ENCODE measurements at regions not wholly inside any gene's neighbourhood (a gene's known extent, or its start where the extent isn't known, plus 50 kb on each side); places are given as distances from the start of the nearest gene placed in this dataset.

- no peaks in the 10 kb centered on the region for H3K79me2 ChIP-seq (ENCODE audit: control insufficient read depth, insufficient read depth, low read length)
- no peak for DNase-seq (ENCODE audit: low read depth in 2 of 2)
- no peak overlapping the region for H3K4me2 ChIP-seq (ENCODE audit: extremely low read depth, insufficient read depth, low read length)
- no peaks in the 10 kb centered on the region for H4K20me1 ChIP-seq (ENCODE audit: control insufficient read depth, extremely low read depth, insufficient read depth, low read length)
- no peak overlapping the region for H3K27ac ChIP-seq (ENCODE audit: insufficient read depth, low read length)
- no peaks in the 10 kb centered on the region for H3K9me3 ChIP-seq (ENCODE audit: control insufficient read depth, insufficient read depth, low read depth, low read length)
- TF ChIP-seq EZH2 (IDR thresholded peaks at IDR 0.05; ENCODE audit: low read length, missing control alignments): no peak
- TF ChIP-seq, protein P1, sequence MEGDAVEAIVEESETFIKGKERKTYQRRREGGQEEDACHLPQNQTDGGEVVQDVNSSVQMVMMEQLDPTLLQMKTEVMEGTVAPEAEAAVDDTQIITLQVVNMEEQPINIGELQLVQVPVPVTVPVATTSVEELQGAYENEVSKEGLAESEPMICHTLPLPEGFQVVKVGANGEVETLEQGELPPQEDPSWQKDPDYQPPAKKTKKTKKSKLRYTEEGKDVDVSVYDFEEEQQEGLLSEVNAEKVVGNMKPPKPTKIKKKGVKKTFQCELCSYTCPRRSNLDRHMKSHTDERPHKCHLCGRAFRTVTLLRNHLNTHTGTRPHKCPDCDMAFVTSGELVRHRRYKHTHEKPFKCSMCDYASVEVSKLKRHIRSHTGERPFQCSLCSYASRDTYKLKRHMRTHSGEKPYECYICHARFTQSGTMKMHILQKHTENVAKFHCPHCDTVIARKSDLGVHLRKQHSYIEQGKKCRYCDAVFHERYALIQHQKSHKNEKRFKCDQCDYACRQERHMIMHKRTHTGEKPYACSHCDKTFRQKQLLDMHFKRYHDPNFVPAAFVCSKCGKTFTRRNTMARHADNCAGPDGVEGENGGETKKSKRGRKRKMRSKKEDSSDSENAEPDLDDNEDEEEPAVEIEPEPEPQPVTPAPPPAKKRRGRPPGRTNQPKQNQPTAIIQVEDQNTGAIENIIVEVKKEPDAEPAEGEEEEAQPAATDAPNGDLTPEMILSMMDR (conservative IDR thresholded peaks at IDR 0.05 in 1 of 2, IDR thresholded peaks at IDR 0.05 in 1 of 2; ENCODE audit: low read depth in 1 of 2, low read length in 2 of 2): no peak
- no peak overlapping the region for H3K9ac ChIP-seq (ENCODE audit: insufficient read depth, low read length)
- no peak overlapping the region for H3K4me3 ChIP-seq (replicated peaks in 1 of 4; ENCODE audit: control extremely low read depth in 1 of 4, insufficient read depth in 1 of 4, low read depth in 3 of 4, low read length in 4 of 4)
- no peak overlapping the region for H2AFZ ChIP-seq (ENCODE audit: low read length)
- H3K27me3 ChIP-seq (ENCODE audit: control insufficient read depth, insufficient read depth, low read length): peaks cover 2% of the 10 kb centered on the region
- no peaks in the 10 kb centered on the region for H3K36me3 ChIP-seq (ENCODE audit: control insufficient read depth, insufficient read depth, low read length)
- no peaks in the 10 kb centered on the region for H3K4me1 ChIP-seq (ENCODE audit: control insufficient read depth, extremely low read depth, insufficient read depth, low read length)
Measured at GRCh38 chr13:31444266-31444856, 244.6 kb downstream of the B3GLCT start.

DNA sequence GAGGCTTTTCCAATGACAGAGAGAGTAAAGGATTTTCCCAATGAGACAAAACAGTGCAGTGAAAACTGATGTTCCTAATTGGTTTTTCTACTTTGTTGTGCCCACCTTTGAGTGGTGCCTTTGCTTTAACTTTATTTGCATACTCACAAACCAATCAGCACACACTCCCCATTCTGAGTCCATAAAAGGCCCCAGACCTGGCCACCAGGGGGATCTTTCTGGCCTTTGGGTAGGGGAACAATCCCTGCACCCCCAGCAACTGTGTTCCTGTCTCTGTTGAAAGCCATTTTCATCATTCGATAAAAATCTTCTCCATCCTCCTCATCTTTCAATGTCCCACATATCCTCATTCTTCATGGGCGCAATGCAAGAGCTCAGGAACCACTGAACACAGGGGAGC lies 252.8 kb downstream of the B3GLCT start:
- DNase-seq (ENCODE audit: low read depth in 2 of 2): no peak
- Histone ChIP-seq H2AFZ (ENCODE audit: low read length) (no peak overlapping the region), H3K79me2 (ENCODE audit: control insufficient read depth, insufficient read depth, low read length) (no peaks in the 10 kb centered on the region), H3K36me3 (ENCODE audit: control insufficient read depth, insufficient read depth, low read length) (no peaks in the 10 kb centered on the region), H4K20me1 (ENCODE audit: control insufficient read depth, extremely low read depth, insufficient read depth, low read length) (no peaks in the 10 kb centered on the region), H3K9me3 (ENCODE audit: control insufficient read depth, insufficient read depth, low read depth, low read length) (no peaks in the 10 kb centered on the region), H3K4me3 (replicated peaks in 1 of 4; ENCODE audit: control extremely low read depth in 1 of 4, insufficient read depth in 1 of 4, low read depth in 3 of 4, low read length in 4 of 4) (no peak overlapping the region), H3K9ac (ENCODE audit: insufficient read depth, low read length) (no peak overlapping the region), H3K4me2 (ENCODE audit: extremely low read depth, insufficient read depth, low read length) (no peak overlapping the region), H3K4me1 (ENCODE audit: control insufficient read depth, extremely low read depth, insufficient read depth, low read length) (no peaks in the 10 kb centered on the region), H3K27ac (ENCODE audit: insufficient read depth, low read length) (no peak overlapping the region), H3K27me3 (ENCODE audit: control insufficient read depth, insufficient read depth, low read length) (no peaks in the 10 kb centered on the region)
- no peak for TF ChIP-seq EZH2 (IDR thresholded peaks at IDR 0.05; ENCODE audit: low read length, missing control alignments)
- TF ChIP-seq, protein P1 (conservative IDR thresholded peaks at IDR 0.05 in 1 of 2, IDR thresholded peaks at IDR 0.05 in 1 of 2; ENCODE audit: low read depth in 1 of 2, low read length in 2 of 2): no peak

GRCh38 chr13:31455581-31455980 lies 255.8 kb downstream of the B3GLCT start:
- no peaks in the 10 kb centered on the region for H3K4me1 ChIP-seq (ENCODE audit: control insufficient read depth, extremely low read depth, insufficient read depth, low read length)
- no peak overlapping the region for H3K9ac ChIP-seq (ENCODE audit: insufficient read depth, low read length)
- H3K27me3 ChIP-seq (ENCODE audit: control insufficient read depth, insufficient read depth, low read length): no peaks in the 10 kb centered on the region
- no peaks in the 10 kb centered on the region for H3K36me3 ChIP-seq (ENCODE audit: control insufficient read depth, insufficient read depth, low read length)
- TF ChIP-seq, protein P1 (conservative IDR thresholded peaks at IDR 0.05 in 1 of 2, IDR thresholded peaks at IDR 0.05 in 1 of 2; ENCODE audit: low read depth in 1 of 2, low read length in 2 of 2): no peak
- no peak for TF ChIP-seq EZH2 (IDR thresholded peaks at IDR 0.05; ENCODE audit: low read length, missing control alignments)
- no peaks in the 10 kb centered on the region for H3K79me2 ChIP-seq (ENCODE audit: control insufficient read depth, insufficient read depth, low read length)
- H2AFZ ChIP-seq (ENCODE audit: low read length): no peak overlapping the region
- no peak for DNase-seq (ENCODE audit: low read depth in 2 of 2)
- no peaks in the 10 kb centered on the region for H4K20me1 ChIP-seq (ENCODE audit: control insufficient read depth, extremely low read depth, insufficient read depth, low read length)
- no peak overlapping the region for H3K27ac ChIP-seq (ENCODE audit: insufficient read depth, low read length)
- H3K4me3 ChIP-seq (replicated peaks in 1 of 4; ENCODE audit: control extremely low read depth in 1 of 4, insufficient read depth in 1 of 4, low read depth in 3 of 4, low read length in 4 of 4): no peak overlapping the region
- H3K4me2 ChIP-seq (ENCODE audit: extremely low read depth, insufficient read depth, low read length): no peak overlapping the region
- no peaks in the 10 kb centered on the region for H3K9me3 ChIP-seq (ENCODE audit: control insufficient read depth, insufficient read depth, low read depth, low read length)

Measured in fibroblast of lung (primary cell).